Trophoblast cell (in vitro differentiated cells and primary cell): ENCODE measurements at regions not wholly inside any gene's neighbourhood (a gene's known extent, or its start where the extent isn't known, plus 50 kb on each side); places are given as distances from the start of the nearest gene placed in this dataset.

Experiments
- DNase-seq, 2 donors: peaks; one replicate each; pipeline ENCODE4 v3.0.0-alpha.2; 2016
- H2AFZ ChIP-seq: 2 replicates; pipeline ENCODE4 v1.6.1; 2013; ENCODE audit warnings: low read length, moderate library complexity, mild to moderate bottlenecking; ENCODE audit not compliant: insufficient read depth, poor library complexity
- H2AK5ac ChIP-seq: 2 replicates; pipeline ENCODE4 v1.6.1; 2013; ENCODE audit warnings: mild to moderate bottlenecking, low read length
- H2BK120ac ChIP-seq: 2 replicates; pipeline ENCODE4 v1.6.1; 2013; ENCODE audit warnings: low read length, mild to moderate bottlenecking, moderate library complexity; ENCODE audit not compliant: insufficient read depth, poor library complexity
- H2BK12ac ChIP-seq: 2 replicates; pipeline ENCODE4 v1.6.1; 2013; ENCODE audit warnings: mild to moderate bottlenecking, low read length, moderate library complexity
- H2BK5ac ChIP-seq: 2 replicates; pipeline ENCODE4 v1.6.1; 2013; ENCODE audit warnings: low read length, low read depth, moderate library complexity, mild to moderate bottlenecking; ENCODE audit not compliant: poor library complexity
- H3K14ac ChIP-seq: 2 replicates; pipeline ENCODE4 v1.6.1; 2013; ENCODE audit warnings: mild to moderate bottlenecking, low read length
- H3K18ac ChIP-seq: 2 replicates; pipeline ENCODE4 v1.6.1; 2013; ENCODE audit warnings: mild to moderate bottlenecking, low read length
- H3K23ac ChIP-seq: 2 replicates; pipeline ENCODE4 v1.6.1; 2013; ENCODE audit warnings: low read length
- H3K27ac ChIP-seq: 2 replicates; pipeline ENCODE4 v1.5.1; 2013; ENCODE audit warnings: low read depth, mild to moderate bottlenecking, inconsistent platforms, low read length, moderate library complexity
- H3K27me3 ChIP-seq: 2 replicates; pipeline ENCODE4 v1.6.1; 2013; ENCODE audit warnings: inconsistent platforms, mild to moderate bottlenecking, low read length, moderate library complexity; ENCODE audit not compliant: insufficient read depth
- H3K36me3 ChIP-seq, 2 experiments: 1 replicate in 1 of 2; 2 replicates in 1 of 2; pipeline ENCODE4 v1.6.1; 2013; ENCODE audit warnings: low read length in 2 of 2, mild to moderate bottlenecking in 2 of 2, moderate library complexity in 1 of 2; ENCODE audit not compliant: insufficient read depth in 2 of 2, control insufficient read depth in 1 of 2
- H3K4ac ChIP-seq: 2 replicates; pipeline ENCODE4 v1.6.1; 2013; ENCODE audit warnings: low read depth, mild to moderate bottlenecking, low read length, moderate library complexity
- H3K4me1 ChIP-seq, 2 experiments: 1 replicate in 1 of 2; 2 replicates in 1 of 2; pipeline ENCODE4 v1.6.1; 2013; ENCODE audit warnings: low read length in 2 of 2, mild to moderate bottlenecking in 2 of 2, moderate library complexity in 1 of 2; ENCODE audit not compliant: insufficient read depth in 2 of 2, control insufficient read depth in 1 of 2
- H3K4me2 ChIP-seq: 2 replicates; pipeline ENCODE4 v1.6.1; 2013; ENCODE audit warnings: inconsistent platforms, mild to moderate bottlenecking, low read length, moderate library complexity
- H3K4me3 ChIP-seq: 2 replicates; pipeline ENCODE4 v1.5.1; 2013; ENCODE audit warnings: mild to moderate bottlenecking, low read depth, low read length, inconsistent platforms
- H3K79me1 ChIP-seq: one replicate; pipeline ENCODE4 v1.6.1; 2013; ENCODE audit warnings: low read length
- H3K79me2 ChIP-seq: 2 replicates; pipeline ENCODE4 v1.6.1; 2013; ENCODE audit warnings: low read length, mild to moderate bottlenecking; ENCODE audit not compliant: control insufficient read depth, insufficient read depth, poor library complexity
- H3K9ac ChIP-seq: 2 replicates; pipeline ENCODE4 v1.6.1; 2013; ENCODE audit warnings: mild to moderate bottlenecking, low read length
- H3K9me3 ChIP-seq: 2 replicates; pipeline ENCODE4 v1.6.1; 2013; ENCODE audit warnings: low read depth, mild to moderate bottlenecking, control low read depth, inconsistent platforms, low read length; ENCODE audit not compliant: insufficient read depth
- H4K12ac ChIP-seq: 2 replicates; pipeline ENCODE4 v1.6.1; 2013; ENCODE audit warnings: low read depth, mild to moderate bottlenecking, low read length, moderate library complexity
- H4K8ac ChIP-seq: 2 replicates; pipeline ENCODE4 v1.6.1; 2013; ENCODE audit warnings: low read depth, mild to moderate bottlenecking, low read length, moderate library complexity
- H4K91ac ChIP-seq: one replicate; pipeline ENCODE4 v1.6.1; 2013; ENCODE audit warnings: low read depth, mild to moderate bottlenecking, low read length, moderate library complexity
- WGBS: extraction: QIAGEN DNeasy Blood & Tissue Kit; methylation state at CpG from one replicate; pipeline ENCODE4 v1.1.7; 2013; ENCODE audit warnings: missing lambda C conversion rate; ENCODE audit not compliant: insufficient read length, insufficient coverage; ENCODE audit errors: extremely low coverage; 5-methylcytosine and 5-hydroxymethylcytosine counted together

GRCh38 chr2:37809931-37810570, 115.0 kb upstream of the RMDN2 start:
- Histone ChIP-seq H4K8ac (no peak overlapping the region), H2BK120ac (no peak overlapping the region), H2AK5ac (no peak overlapping the region), H3K23ac (no peak overlapping the region), H3K79me1 (no peaks in the 10 kb centered on the region), H4K91ac (no peak overlapping the region), H3K18ac (no peak overlapping the region), H3K27ac (no peak overlapping the region), H3K36me3 (no peaks in the 10 kb centered on the region), H3K9me3 (peaks cover 2% of the 10 kb centered on the region), H3K79me2 (no peaks in the 10 kb centered on the region), H3K9ac (no peak overlapping the region), H3K14ac (no peak overlapping the region), H2AFZ (no peak overlapping the region), H3K4me2 (no peak overlapping the region), H2BK12ac (no peak overlapping the region), H3K27me3 (no peaks in the 10 kb centered on the region), H2BK5ac (no peak overlapping the region), H3K4me3 (no peak overlapping the region), H3K4ac (no peak overlapping the region), H4K12ac (no peak overlapping the region), H3K4me1 (no peaks in the 10 kb centered on the region)
- no peak for DNase-seq
- no CpG with 5 or more reads among the region's 2 CpGs for WGBS

GRCh38 chr2:37812414-37812813, 112.7 kb upstream of the RMDN2 start:
- Histone ChIP-seq H3K27me3 (no peaks in the 10 kb centered on the region), H3K9ac (no peak overlapping the region), H3K9me3 (peaks cover 2% of the 10 kb centered on the region), H3K27ac (no peak overlapping the region), H4K12ac (no peak overlapping the region), H3K23ac (no peak overlapping the region), H3K4me3 (no peak overlapping the region), H3K4ac (no peak overlapping the region), H3K36me3 (no peaks in the 10 kb centered on the region), H3K4me2 (no peak overlapping the region), H2BK5ac (no peak overlapping the region), H3K79me1 (no peaks in the 10 kb centered on the region), H3K79me2 (no peaks in the 10 kb centered on the region), H2BK120ac (no peak overlapping the region), H2BK12ac (no peak overlapping the region), H2AFZ (no peak overlapping the region), H4K91ac (no peak overlapping the region), H3K4me1 (no peaks in the 10 kb centered on the region), H2AK5ac (no peak overlapping the region), H4K8ac (no peak overlapping the region), H3K18ac (no peak overlapping the region), H3K14ac (no peak overlapping the region)
- peak; percentile 10 to 36 for DNase-seq
- WGBS, result no CpG with 5 or more reads among the region's 1 CpG

GRCh38 chr2:37812941-37813730, 112.0 kb upstream of the RMDN2 start:
- Histone ChIP-seq H4K12ac (no peak overlapping the region), H3K23ac (no peak overlapping the region), H2BK120ac (no peak overlapping the region), H2AFZ (no peak overlapping the region), H3K79me2 (no peaks in the 10 kb centered on the region), H4K91ac (no peak overlapping the region), H4K8ac (peak overlapping the region; percentile 41), H3K36me3 (no peaks in the 10 kb centered on the region), H3K14ac (no peak overlapping the region), H3K4me3 (no peak overlapping the region), H3K9me3 (peaks cover 2% of the 10 kb centered on the region), H2BK12ac (no peak overlapping the region), H3K18ac (no peak overlapping the region), H3K4me2 (no peak overlapping the region), H3K79me1 (no peaks in the 10 kb centered on the region), H2BK5ac (no peak overlapping the region), H3K4ac (no peak overlapping the region), H3K4me1 (no peaks in the 10 kb centered on the region), H2AK5ac (no peak overlapping the region), H3K9ac (no peak overlapping the region), H3K27ac (no peak overlapping the region), H3K27me3 (no peaks in the 10 kb centered on the region)
- no peak for DNase-seq
- no CpG with 5 or more reads among the region's 10 CpGs for WGBS

GRCh38 chr2:37816036-37816435, 109.1 kb upstream of the RMDN2 start:
- no peak overlapping the region for H3K23ac ChIP-seq
- H3K79me1 ChIP-seq, result no peaks in the 10 kb centered on the region
- no peak overlapping the region for H2AFZ ChIP-seq
- no peaks in the 10 kb centered on the region for H3K79me2 ChIP-seq
- H3K27me3 ChIP-seq, result no peaks in the 10 kb centered on the region
- H4K91ac ChIP-seq, result no peak overlapping the region
- no peak overlapping the region for H3K4ac ChIP-seq
- no peaks in the 10 kb centered on the region for H3K36me3 ChIP-seq
- no peak overlapping the region for H3K4me3 ChIP-seq
- H3K14ac ChIP-seq, result no peak overlapping the region
- no peak overlapping the region for H3K4me2 ChIP-seq
- no peak overlapping the region for H2BK5ac ChIP-seq
- no peaks in the 10 kb centered on the region for H3K4me1 ChIP-seq
- DNase-seq, result no peak
- H3K27ac ChIP-seq, result no peak overlapping the region
- no peak overlapping the region for H3K9ac ChIP-seq
- H3K18ac ChIP-seq, result no peak overlapping the region
- H2BK120ac ChIP-seq, result no peak overlapping the region
- no peak overlapping the region for H4K12ac ChIP-seq
- no CpG with 5 or more reads among the region's 8 CpGs for WGBS
- no peaks in the 10 kb centered on the region for H3K9me3 ChIP-seq
- H2AK5ac ChIP-seq, result no peak overlapping the region
- H2BK12ac ChIP-seq, result no peak overlapping the region
- H4K8ac ChIP-seq, result no peak overlapping the region
